Ishikawa (cell line): ENCODE measurements at regions not wholly inside any gene's neighbourhood (a gene's known extent, or its start where the extent isn't known, plus 50 kb on each side); places are given as distances from the start of the nearest gene placed in this dataset.

Source experiments
- CEBPB ChIP-seq: IDR thresholded peaks from 2 replicates; pipeline ENCODE4 v1.6.1; 2012
- CREB1 ChIP-seq: IDR thresholded peaks from 2 replicates; pipeline ENCODE4 v1.6.1; 2012; ENCODE audit warnings: low read depth
- EGR1 ChIP-seq: IDR thresholded peaks from 2 replicates; pipeline ENCODE4 v1.6.1; 2012
- EP300 ChIP-seq: IDR thresholded peaks from 2 replicates; pipeline ENCODE4 v1.6.1; 2012; ENCODE audit warnings: borderline replicate concordance
- FOXM1 ChIP-seq: IDR thresholded peaks from 2 replicates; pipeline ENCODE4 v1.6.1; 2012; ENCODE audit warnings: low read depth, borderline replicate concordance
- NFIC ChIP-seq: IDR thresholded peaks from 2 replicates; pipeline ENCODE4 v1.6.1; 2012
- RAD21 ChIP-seq: IDR thresholded peaks from 2 replicates; pipeline ENCODE4 v1.6.1; 2012; ENCODE audit warnings: low read depth
- TAF1 ChIP-seq: IDR thresholded peaks from 2 replicates; pipeline ENCODE4 v1.6.1; 2012; ENCODE audit warnings: low read depth, mild to moderate bottlenecking
- TCF12 ChIP-seq: IDR thresholded peaks from 2 replicates; pipeline ENCODE4 v1.6.1; 2012; ENCODE audit warnings: low read depth
- TEAD4 ChIP-seq: IDR thresholded peaks from 2 replicates; pipeline ENCODE4 v1.6.1; 2012
- YY1 ChIP-seq: IDR thresholded peaks from 2 replicates; pipeline ENCODE4 v1.6.1; 2012; ENCODE audit warnings: low read depth
- ZBTB7A ChIP-seq: IDR thresholded peaks from 2 replicates; pipeline ENCODE4 v1.6.1; 2012; ENCODE audit warnings: low read depth
- TF ChIP-seq, protein P1 (sequence below): IDR thresholded peaks from 2 replicates; pipeline ENCODE4 v1.6.1; 2012; ENCODE audit warnings: low read depth, mild to moderate bottlenecking
- TF ChIP-seq, protein P2 (sequence below): IDR thresholded peaks from 2 replicates; pipeline ENCODE4 v1.6.1; 2012
- TF ChIP-seq, protein P3 (sequence below): IDR thresholded peaks from 2 replicates; pipeline ENCODE4 v1.6.1; 2012

DNA sequence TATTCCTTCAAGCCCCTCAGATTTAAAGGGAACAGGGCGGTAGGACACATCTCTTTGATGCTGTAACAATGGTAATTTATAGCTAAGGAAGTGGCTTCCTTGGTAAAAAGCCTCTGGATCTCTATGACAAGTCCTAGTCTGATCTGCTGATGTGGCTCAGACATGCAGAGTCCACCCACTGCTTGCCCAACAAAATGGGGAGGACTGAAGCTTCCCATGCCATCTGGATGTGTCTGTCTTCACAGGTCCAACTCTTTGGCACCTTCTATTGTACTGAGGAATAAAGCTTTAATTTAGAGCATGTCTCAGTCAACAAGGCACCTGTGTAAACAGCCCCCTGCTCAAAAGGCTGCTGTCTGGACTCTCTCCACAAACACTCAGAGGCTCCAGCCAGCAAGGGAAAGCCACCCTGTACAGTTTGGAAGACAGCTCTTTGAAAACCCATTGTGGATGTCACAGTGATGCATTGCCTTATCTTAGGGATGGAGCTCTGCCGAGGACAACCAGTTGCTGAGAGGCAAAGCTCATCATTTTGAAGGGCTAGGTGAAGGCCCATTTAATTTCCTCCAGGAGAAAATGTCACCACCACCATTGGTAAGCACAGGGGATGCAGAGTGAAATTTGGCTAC lies 348.6 kb upstream of the GRM7 start:
- TF ChIP-seq, protein P1, sequence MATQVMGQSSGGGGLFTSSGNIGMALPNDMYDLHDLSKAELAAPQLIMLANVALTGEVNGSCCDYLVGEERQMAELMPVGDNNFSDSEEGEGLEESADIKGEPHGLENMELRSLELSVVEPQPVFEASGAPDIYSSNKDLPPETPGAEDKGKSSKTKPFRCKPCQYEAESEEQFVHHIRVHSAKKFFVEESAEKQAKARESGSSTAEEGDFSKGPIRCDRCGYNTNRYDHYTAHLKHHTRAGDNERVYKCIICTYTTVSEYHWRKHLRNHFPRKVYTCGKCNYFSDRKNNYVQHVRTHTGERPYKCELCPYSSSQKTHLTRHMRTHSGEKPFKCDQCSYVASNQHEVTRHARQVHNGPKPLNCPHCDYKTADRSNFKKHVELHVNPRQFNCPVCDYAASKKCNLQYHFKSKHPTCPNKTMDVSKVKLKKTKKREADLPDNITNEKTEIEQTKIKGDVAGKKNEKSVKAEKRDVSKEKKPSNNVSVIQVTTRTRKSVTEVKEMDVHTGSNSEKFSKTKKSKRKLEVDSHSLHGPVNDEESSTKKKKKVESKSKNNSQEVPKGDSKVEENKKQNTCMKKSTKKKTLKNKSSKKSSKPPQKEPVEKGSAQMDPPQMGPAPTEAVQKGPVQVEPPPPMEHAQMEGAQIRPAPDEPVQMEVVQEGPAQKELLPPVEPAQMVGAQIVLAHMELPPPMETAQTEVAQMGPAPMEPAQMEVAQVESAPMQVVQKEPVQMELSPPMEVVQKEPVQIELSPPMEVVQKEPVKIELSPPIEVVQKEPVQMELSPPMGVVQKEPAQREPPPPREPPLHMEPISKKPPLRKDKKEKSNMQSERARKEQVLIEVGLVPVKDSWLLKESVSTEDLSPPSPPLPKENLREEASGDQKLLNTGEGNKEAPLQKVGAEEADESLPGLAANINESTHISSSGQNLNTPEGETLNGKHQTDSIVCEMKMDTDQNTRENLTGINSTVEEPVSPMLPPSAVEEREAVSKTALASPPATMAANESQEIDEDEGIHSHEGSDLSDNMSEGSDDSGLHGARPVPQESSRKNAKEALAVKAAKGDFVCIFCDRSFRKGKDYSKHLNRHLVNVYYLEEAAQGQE: no peak
- TF ChIP-seq TAF1: no peak
- no peak for TF ChIP-seq CEBPB
- no peak for TF ChIP-seq YY1
- no peak for TF ChIP-seq TCF12
- no peak for TF ChIP-seq EGR1
- no peak for TF ChIP-seq CREB1
- TF ChIP-seq TEAD4: no peak
- TF ChIP-seq FOXM1: no peak
- TF ChIP-seq NFIC: no peak
- no peak for TF ChIP-seq RAD21
- TF ChIP-seq, protein P2, sequence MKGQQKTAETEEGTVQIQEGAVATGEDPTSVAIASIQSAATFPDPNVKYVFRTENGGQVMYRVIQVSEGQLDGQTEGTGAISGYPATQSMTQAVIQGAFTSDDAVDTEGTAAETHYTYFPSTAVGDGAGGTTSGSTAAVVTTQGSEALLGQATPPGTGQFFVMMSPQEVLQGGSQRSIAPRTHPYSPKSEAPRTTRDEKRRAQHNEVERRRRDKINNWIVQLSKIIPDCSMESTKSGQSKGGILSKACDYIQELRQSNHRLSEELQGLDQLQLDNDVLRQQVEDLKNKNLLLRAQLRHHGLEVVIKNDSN: no peak
- TF ChIP-seq ZBTB7A: no peak
- no peak for TF ChIP-seq EP300

DNA sequence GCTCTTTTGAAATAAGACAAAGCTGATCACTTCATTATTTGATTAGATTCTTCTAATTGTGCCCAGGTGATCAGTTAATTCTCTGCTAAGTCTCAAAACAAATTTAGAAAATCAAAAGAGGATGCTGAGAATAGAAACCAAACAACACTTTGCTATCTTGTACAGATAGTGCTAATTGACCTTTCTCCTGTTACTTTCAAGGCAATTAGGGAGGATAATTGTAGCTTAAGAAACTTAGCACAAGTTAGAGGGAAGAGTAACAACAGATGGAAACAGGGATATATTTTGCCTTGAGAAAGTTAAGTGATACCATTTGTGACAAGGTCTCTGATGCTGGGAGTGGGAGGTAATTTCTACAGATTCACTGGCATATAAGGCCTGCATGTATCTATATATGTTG lies 344.8 kb upstream of the GRM7 start:
- TF ChIP-seq EGR1 (no peak), TAF1 (no peak), NFIC (no peak)
- TF ChIP-seq, protein P1: no peak

DNA sequence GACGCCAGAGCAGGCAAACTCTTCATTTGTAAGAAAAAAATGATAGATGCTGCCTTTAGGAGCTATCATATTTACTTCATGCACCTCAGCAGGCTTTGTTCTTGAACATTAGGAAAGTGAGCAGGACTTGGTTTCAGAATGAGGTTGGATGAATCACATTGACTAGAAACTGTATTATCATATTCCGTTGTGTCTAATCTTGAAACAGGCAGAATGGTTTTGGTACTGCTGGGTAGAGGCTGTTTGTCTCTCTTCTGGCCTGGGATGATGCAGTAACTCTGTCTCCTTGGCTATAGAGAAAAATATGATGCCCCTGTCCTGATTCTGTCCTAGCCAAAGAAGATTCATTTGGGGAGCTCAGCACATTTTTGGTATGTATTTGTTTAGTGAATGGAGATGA lies 344.2 kb upstream of the GRM7 start:
- TF ChIP-seq TEAD4: no peak
- no peak for TF ChIP-seq EP300
- TF ChIP-seq CEBPB: no peak
- TF ChIP-seq, protein P3, sequence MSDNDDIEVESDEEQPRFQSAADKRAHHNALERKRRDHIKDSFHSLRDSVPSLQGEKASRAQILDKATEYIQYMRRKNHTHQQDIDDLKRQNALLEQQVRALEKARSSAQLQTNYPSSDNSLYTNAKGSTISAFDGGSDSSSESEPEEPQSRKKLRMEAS: no peak
- no peak for TF ChIP-seq RAD21
- TF ChIP-seq, protein P2: no peak
- no peak for TF ChIP-seq YY1
- no peak for TF ChIP-seq EGR1
- no peak for TF ChIP-seq TCF12
- no peak for TF ChIP-seq ZBTB7A
- TF ChIP-seq NFIC: no peak
- TF ChIP-seq FOXM1: no peak

DNA sequence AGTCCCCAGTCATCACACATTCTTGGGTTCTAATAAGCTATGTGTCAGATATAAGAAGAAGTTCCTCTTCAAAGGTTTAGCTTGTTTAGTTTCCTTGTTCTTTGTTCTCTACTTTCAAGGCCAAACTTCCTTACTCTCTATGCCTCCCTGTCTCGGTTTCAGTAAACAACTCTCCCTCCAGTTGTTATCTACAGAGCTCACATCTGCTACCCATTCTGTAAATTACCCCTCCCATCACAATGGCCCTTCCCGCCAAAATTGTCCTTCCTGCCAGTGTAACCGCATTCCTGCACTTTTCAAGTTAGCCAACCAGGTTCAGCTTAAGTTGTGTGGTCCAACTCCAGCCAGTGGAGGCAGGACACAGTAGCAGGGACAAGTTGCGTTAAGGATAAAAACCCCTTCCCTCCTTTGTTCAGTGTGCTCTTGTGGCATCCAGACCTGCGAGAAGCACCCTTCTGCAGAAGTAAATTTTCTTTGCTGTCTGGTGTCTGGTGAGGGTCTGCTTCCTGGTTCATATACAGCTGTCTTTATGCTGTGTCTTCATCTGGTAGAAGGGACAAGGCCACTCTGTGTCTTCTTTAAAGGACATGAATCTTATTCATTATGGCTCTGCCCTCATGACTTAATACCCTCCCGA lies 342.1 kb upstream of the GRM7 start:
- TF ChIP-seq RAD21 (no peak), TCF12 (no peak), CEBPB (no peak), CREB1 (no peak), EGR1 (no peak), NFIC (no peak), FOXM1 (no peak)
- TF ChIP-seq, protein P1: no peak
- TF ChIP-seq, protein P2: no peak
- TF ChIP-seq, protein P3: no peak
